Stimulated activated naive CD4-positive, alpha-beta T cell (primary cell): ENCODE measurements at regions not wholly inside any gene's neighbourhood (a gene's known extent, or its start where the extent isn't known, plus 50 kb on each side); places are given as distances from the start of the nearest gene placed in this dataset.
A peak's percentile ranks its signal among the peaks of the same experiment; 100 is the strongest.

Experiments used
- DNase-seq, 6 experiments: peaks; one replicate each; lab custom pipeline; 2025; lab: John Stamatoyannopoulos, UW

DNA sequence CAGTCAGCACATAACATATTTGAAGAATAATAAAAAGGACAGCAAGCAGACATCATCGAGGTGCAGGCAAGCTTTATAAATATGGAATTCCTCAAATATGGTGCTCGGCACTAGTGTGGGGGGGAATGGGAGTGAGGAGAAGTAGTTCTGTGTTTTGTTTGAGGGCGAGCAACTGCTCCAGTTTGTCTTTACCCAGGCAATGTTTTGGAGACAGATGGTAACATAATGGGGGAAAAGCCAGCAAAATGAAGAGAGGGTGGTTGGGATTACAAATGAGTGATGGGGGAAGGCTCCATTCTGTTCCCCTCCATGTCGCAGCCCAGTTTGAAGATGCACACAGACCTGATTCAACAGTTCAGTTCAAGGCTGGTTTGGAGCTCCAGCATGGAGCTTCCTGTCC, 572.9 kb upstream of the DIPK2B start:
- no peak for DNase-seq

GRCh38 chrX:45771560-45772340, 571.1 kb upstream of the DIPK2B start:
- peak; percentile 7 to 61 (median 38) for DNase-seq

DNA sequence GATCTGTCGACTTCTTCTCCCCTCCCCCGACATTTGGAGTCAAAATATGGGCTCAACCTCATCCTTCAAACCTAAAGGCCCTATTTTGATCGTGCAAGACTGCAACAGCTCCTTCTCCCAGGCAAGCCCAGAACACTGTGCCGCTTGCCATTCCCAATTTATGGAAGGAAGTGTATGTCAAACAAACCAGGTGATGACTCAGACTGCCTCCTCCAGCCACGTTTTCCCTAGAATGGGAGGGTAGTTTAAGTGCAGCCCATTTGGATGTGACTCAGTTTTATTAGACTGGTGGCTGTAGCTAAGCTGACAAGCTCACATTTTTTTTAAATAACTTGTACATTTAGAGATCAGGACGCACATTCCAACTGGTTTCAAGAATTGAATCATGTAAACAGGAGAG, 570.4 kb upstream of the DIPK2B start:
- DNase-seq: no peak

DNA sequence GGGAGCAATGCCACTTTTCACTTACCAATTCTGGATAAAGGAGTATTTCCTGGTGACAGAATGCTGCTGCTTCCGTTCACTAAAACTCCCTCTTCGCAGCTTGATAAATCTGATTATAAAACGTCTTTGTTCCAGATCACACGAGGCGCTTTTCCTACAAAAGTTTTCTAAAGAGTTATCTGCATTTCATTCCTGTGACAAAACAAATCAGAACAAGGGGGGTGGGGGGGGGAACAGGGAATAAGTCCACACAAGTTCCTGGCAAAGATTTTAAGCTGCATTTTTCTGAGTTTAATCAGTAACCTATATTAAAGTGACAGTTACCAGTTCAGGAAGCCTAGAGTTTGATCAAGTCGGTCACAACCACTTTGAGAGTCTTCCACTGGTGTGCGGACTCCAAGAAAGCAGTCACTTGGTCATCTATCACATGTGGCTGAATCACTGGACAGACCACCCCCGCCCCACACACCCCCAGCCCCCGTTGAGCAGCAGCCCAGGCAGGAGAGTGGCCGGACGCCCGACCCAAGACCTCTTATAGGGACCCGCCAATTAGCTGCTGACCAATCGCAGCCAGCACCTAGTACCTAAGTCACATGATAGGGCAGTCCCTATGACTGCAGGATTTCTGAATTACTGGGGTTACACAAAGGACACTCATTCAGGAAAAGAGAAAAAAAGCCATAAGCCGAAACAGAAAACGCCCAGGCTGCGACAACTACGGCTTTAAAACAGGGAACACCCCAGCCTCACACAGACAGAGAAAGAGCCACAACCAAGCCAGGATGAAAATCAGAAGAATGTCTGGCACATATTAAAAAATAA, 569.3 kb upstream of the DIPK2B start:
- peak in 4 of 6 experiments; percentile 3 to 18 (median 13) for DNase-seq

DNA sequence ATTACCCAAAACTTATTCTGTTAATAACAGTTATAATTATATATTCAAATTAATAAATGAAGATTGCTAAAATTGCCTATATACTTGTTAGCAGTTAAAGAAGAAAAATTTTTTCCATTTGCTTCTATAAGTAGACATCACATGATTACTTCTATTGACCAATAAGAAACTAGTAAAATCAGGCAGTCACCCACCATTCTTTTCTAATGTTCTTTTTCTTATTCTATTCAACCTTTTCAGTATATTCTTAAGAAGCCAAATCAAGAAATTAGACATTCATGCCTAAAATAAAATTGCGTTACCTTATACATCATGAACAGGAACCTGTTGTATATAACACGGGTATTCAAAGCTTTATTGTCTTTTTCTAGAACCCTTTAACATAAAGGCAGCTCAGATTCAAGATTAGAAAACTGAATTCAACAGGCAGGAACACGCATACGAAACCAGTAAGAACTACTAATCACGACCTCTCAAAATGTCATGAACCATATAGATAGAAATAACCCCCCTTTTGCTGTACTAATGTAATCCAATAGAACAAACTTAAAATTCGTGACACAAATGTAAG, 568.1 kb upstream of the DIPK2B start:
- DNase-seq: peak in 1 of 6 experiments; percentile 14

DNA sequence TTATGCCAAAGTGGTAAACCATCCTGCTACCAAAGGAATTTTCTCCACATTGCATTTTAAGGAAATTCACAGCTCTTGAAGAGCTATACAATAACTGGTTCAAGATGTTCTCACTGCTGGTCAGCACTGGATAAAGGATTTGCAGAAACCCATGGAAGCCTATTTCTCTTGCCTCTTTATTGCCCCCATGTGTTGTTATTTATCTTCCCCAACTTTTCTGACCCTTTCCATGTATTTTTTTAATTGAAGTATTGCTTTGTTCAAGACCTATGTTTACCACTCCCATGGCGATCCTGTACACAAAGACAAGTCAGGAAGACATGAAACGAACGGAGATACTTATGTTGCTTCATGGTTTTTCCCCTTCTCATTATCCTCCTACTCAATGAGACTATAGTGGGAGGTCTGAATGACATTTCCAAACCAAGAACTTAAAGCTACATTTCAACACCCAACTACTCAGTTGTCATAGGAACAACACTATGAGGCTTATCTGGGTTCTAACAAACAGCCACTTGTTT, 566.4 kb upstream of the DIPK2B start:
- no peak for DNase-seq

DNA sequence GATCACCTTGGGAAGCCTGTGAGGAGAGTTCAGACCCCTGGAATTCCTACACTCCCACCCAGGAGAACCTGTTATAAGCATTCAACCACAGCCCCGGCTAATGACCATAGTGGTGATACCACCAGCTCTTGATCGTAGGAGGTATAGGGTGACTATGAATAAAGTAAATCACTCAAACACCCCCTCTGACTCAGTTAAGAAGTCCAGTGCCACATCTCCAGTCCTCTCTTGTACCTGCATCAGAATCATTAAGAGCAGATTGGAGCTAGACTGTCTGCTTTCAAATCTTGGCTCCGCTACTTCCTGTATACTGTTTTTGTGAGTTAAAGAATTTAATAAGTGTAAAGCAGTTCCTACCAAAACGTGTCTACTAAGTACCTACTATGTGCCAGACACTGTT, 565.1 kb upstream of the DIPK2B start:
- DNase-seq: no peak

DNA sequence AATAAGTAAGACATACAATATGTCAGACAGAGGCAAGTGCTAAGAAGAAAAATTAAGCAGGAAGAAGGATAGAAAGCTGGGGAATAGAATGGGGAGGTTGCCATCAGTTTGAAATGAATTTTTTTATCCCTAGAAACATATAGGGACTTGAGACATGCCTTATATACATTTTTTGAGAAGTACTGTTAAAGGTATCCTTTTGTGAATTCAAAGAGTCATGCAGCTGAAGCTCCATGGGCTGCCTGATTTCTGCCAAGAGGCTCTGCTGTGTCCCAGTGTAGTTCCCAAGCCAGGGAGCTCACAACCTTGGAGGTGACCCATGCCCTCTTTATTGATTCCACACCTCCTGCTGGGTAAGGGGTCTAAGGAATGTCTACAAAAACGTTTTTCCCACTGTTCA, 564.6 kb upstream of the DIPK2B start:
- DNase-seq: no peak

- no peak for DNase-seq
These were observed 562.3 kb upstream of the DIPK2B start for GRCh38 chrX:45762699-45763647.

DNA sequence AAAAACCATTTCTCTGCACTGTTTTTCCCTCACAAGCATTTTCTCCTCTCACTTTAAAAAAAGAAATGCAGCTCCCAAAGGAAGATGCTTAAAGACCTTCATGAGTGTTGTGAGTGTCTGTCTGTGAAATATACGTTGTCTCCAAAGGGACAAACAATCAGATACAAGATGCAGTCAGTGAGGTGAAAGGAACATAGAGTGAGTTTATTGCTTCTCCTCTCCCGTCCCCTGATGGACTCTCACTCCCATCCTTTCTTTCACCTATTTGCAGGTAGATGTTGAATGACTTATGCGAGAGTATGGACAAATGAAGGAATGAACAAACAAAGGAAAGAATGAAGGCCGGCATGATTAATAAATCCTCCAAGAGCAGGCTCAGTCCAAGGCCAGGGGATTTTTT, 561.2 kb upstream of the DIPK2B start:
- no peak for DNase-seq

DNA sequence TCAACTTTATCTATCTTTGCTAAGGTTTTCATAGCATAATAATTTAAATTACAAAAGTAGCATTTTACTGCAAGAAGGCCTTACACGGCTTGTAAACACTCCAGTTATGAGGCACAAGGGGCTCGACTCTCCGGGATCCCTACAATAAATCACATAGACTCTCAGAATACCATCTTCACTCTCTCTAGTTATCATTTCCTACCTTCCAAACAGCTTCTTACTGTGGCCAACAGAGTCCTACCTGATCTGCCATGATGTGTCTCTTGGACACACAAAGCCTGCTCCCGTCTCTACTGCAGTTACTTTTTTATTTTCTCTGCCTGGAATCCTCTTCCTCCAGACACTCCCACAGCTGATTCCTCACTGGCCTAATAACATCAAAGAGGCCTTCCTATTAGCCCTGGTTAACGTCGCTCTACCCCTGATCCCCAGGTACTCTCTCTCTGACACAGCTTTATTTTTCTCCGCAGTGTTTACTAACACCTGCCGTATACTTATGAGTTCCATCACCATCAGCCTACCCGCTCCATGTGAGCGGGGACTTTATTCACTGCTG, 559.6 kb upstream of the DIPK2B start:
- no peak for DNase-seq

- DNase-seq: peak in 1 of 6 experiments; percentile 3
These were observed 558.2 kb upstream of the DIPK2B start for GRCh38 chrX:45758738-45759397.

DNA sequence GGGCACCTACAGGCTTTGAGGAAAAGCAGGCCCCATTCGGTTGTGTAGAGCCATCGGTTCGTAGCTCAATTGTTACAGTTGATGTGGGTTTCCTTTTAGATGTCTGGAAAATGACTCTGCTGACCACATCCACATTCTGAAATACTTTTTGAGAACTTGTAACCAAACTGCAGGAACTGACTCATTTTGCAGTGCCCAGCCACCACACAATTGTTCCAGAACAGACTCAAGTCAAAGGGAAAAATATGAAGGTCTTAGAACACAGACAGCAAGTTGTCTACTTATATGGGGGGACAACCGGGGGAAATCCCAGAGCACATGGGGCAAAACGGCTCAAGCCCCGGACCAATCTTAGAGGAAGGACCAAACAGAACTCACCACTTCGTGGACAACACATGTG, 557.6 kb upstream of the DIPK2B start:
- no peak for DNase-seq

DNA sequence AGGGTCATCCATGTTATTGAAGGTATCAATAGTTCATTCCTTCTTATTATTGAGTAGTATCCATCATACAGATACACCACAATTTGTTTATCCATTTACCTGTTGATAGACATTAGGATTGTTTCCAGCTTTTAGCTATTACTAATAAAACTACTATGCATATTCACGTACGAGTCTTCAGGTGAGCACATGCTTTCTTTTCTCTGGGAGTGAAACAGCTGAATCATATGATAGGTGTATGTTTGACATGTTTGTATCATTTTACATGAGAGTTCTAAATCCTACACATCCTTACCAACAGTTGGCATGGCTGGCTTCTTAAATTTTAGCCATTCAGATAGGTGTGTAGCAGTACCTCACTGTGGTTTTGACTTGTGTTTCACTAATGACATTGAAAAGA, 556.6 kb upstream of the DIPK2B start:
- DNase-seq: no peak

- DNase-seq: no peak
These were observed 555.9 kb upstream of the DIPK2B start for GRCh38 chrX:45756557-45756956.

GRCh38 chrX:45755703-45756102, 555.0 kb upstream of the DIPK2B start:
- no peak for DNase-seq

- DNase-seq: no peak
These were observed 550.5 kb upstream of the DIPK2B start for GRCh38 chrX:45751156-45751555.

- DNase-seq: no peak
These were observed 550.0 kb upstream of the DIPK2B start for GRCh38 chrX:45750639-45751038.

GRCh38 chrX:45749375-45749774, 548.7 kb upstream of the DIPK2B start:
- DNase-seq: peak in 3 of 6 experiments; percentile 3 to 18 (median 10)

- DNase-seq: no peak
These were observed 547.7 kb upstream of the DIPK2B start for GRCh38 chrX:45748369-45748774.

DNA sequence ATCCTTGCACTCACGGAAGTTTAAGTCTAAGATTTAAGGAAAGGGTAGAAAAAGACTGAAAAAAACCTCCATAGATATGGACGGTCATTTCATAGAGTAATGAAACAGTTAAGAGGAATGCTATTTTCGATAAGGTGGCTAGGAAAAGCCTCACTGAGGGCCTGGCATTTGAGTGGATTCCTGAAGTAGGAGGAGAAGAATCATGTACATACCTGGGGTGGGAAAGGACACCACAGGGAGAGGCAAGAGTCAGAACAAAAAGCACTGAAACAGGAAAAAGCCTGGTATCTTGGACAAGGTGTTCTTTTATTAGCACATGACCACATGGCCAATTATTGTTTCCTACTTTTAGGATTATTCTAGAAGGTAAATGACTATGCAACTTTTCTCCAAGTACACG, 547.2 kb upstream of the DIPK2B start:
- no peak for DNase-seq
